Transverse colon (tissue), 4 donors: ENCODE measurements at regions not wholly inside any gene's neighbourhood (a gene's known extent, or its start where the extent isn't known, plus 50 kb on each side); places are given as distances from the start of the nearest gene placed in this dataset.

Experiments
- DNase-seq: peaks from one replicate; pipeline ENCODE4 v3.0.0-alpha.2; 2019
- H3K27ac ChIP-seq, 4 donors: fragments of 200-600 bp; sonication (generic); 2 replicates each; pipeline ENCODE4 v1.5.1; 2016 to 2018; ENCODE audit warnings: inconsistent platforms in 4 of 4
- H3K27me3 ChIP-seq: fragments of 200-600 bp; sonication (generic); 2 replicates; pipeline ENCODE4 v1.5.1; 2017; ENCODE audit warnings: inconsistent platforms
- H3K36me3 ChIP-seq, 4 donors: fragments of 200-600 bp; sonication (generic); 2 replicates each; pipeline ENCODE4 v1.5.1; 2017 to 2019; ENCODE audit warnings: inconsistent platforms in 4 of 4
- H3K4me1 ChIP-seq, 4 donors: fragments of 200-600 bp; sonication (generic); 2 replicates each; pipeline ENCODE4 v1.5.1; 2017 to 2020; ENCODE audit warnings: inconsistent platforms in 4 of 4
- H3K4me3 ChIP-seq, 4 donors: fragments of 200-600 bp; sonication (generic); 1 replicate in 1 of 4; 2 replicates in 3 of 4; pipeline versions ENCODE4 v1.5.1 to v1.6.1; 2017 to 2019; ENCODE audit warnings: inconsistent platforms in 4 of 4
- H3K9me3 ChIP-seq, 2 donors: fragments of 200-600 bp; sonication (generic); 2 replicates each; pipeline ENCODE4 v1.5.1; 2017 to 2019; ENCODE audit warnings: inconsistent platforms in 2 of 2
- CTCF ChIP-seq, 5 experiments: fragments of 200-600 bp in 3 of 5; fragments of 450-650 bp in 2 of 5; sonication (generic) in 3 of 5; IDR thresholded peaks; 1 replicate in 2 of 5; 2 replicates in 3 of 5; pipeline ENCODE4 v1.5.1; 2016 to 2017; ENCODE audit warnings: antibody characterized with exemption in 5 of 5, inconsistent platforms in 3 of 5, mild to moderate bottlenecking in 2 of 5, moderate library complexity in 1 of 5
- EP300 ChIP-seq: sonication (generic); formaldehyde crosslinking; IDR thresholded peaks from one replicate; pipeline ENCODE4 v1.6.1; 2017; ENCODE audit warnings: antibody characterized with exemption, low read depth
- POLR2A ChIP-seq: fragments of 450-650 bp; IDR thresholded peaks from one replicate; pipeline ENCODE4 v1.6.1; 2016; ENCODE audit warnings: antibody characterized with exemption, mild to moderate bottlenecking, moderate library complexity
- POLR2AphosphoS5 ChIP-seq, 3 donors: sonication (generic); formaldehyde crosslinking; IDR thresholded peaks; one replicate each; pipeline ENCODE4 v1.6.1; 2016; ENCODE audit warnings: antibody characterized with exemption in 3 of 3
- WGBS, 2 donors: methylation state at CpG; one replicate each; pipeline ENCODE4 v1.1.5; 2018; ENCODE audit warnings: low coverage in 1 of 2; 5-methylcytosine and 5-hydroxymethylcytosine counted together
- in situ Hi-C, 4 donors: fragments of 200-750 bp; cut with MboI; loops; one replicate each; pipeline versions ENCODE4 v1.15.0 to v1.15.1; 2017; ENCODE audit warnings: low sequenced_read_pairs in 3 of 4, low pct_ligation_motif_present in 1 of 4, low pct_unique_long_range_greater_than_20kb in 1 of 4
- intact Hi-C: fragments of 100-400 bp; cut with DNase I; formaldehyde crosslinking; loops from one replicate; pipeline ENCODE4 v1.15.1; 2023; ENCODE audit warnings: low total_unique reads

DNA sequence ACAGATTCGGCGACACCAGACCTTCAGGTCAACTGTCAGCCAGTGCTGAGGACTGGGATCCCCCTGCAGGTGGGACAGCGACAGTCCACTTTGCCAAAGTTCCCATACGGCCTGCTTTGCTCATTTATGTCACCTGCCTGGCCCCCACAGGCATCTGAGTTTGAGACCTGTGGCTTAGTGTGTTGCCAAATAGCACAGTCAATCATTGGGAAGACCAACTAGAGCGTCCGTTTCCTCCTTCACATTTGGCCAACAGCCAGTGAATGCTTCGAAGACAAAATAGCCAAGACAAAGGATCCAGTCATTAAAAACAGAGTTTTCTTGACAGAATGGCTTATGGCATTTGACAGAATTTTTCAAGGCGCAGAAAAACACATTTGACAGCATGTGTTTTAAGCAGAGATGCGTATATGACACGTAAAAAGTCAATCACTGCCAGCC is 113.8 kb downstream of the ABCC12 start:
- WGBS, 2 donors: 60 to 65% methylated on average over 4 to 10 of the region's 10 CpGs
- TF ChIP-seq POLR2A: no peak
- TF ChIP-seq EP300: no peak
- no peak for TF ChIP-seq CTCF (IDR thresholded peaks at IDR 0.05)
- TF ChIP-seq POLR2AphosphoS5 (IDR thresholded peaks at IDR 0.05): no peak
- intact Hi-C loops: no loop called here

DNA sequence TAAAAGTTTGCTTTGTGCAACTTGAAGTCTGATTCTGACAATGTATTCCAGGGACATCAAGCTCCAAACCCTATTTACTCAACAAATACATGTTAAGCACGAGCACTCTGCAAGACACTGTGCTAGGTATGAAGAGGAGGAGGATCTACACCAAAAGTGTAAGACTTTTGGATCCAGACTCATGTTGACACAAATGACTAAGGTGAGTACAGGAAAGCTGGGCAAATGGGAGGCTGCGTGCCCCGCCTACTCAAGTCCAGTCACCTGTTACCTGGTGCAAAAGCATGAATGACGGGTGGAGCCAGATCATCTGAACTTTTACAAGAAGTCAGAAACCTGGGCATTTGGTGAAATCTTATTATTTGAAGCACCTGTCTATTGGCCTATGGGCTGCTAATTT is 120.7 kb downstream of the ABCC12 start:
- 43 to 52% methylated on average over 3 to 4 of the region's 4 CpGs for WGBS, 2 donors
- Histone ChIP-seq H3K36me3 (no peaks in the 10 kb centered on the region), H3K4me1 (no peaks in the 10 kb centered on the region), H3K27me3 (no peaks in the 10 kb centered on the region), H3K4me3 (no peak overlapping the region), H3K27ac (no peak overlapping the region), H3K9me3 (no peaks in the 10 kb centered on the region)
- no peak for DNase-seq
- in situ Hi-C loops (no loop called here), intact Hi-C loops (no loop called here)
- TF ChIP-seq EP300: no peak
- no peak for TF ChIP-seq POLR2A
- TF ChIP-seq CTCF (IDR thresholded peaks at IDR 0.05): no peak
- no peak for TF ChIP-seq POLR2AphosphoS5 (IDR thresholded peaks at IDR 0.05)

More for the DNA sequence above, 113.8 kb downstream of the ABCC12 start:
- no peak overlapping the region for H3K4me3 ChIP-seq
- no peak for DNase-seq
- no peaks in the 10 kb centered on the region for H3K36me3 ChIP-seq
- in situ Hi-C loops: no loop called here
- H3K9me3 ChIP-seq: no peaks in the 10 kb centered on the region
- no peak overlapping the region for H3K27ac ChIP-seq
- no peaks in the 10 kb centered on the region for H3K4me1 ChIP-seq
- H3K27me3 ChIP-seq: peaks cover 6% of the 10 kb centered on the region

DNA sequence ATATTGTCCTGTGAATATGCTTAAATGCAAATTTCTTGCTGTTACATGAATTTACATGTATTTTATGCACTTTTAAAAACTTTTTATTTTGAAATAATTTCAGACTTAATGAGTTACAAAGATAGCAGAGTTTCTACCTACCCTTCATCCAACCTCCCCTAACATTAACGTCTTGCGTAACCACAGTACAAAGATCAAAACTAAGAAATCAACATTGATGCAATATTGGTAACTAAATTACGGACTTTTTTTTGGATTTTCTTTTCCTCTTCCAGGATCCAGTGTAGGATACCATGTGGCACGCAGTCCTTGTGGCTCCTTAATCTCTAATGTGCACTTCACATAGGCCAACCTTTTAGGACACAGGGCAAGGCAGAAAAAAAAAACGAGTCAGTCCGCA is 124.9 kb downstream of the ABCC12 start:
- Histone ChIP-seq H3K27ac (no peak overlapping the region), H3K27me3 (no peaks in the 10 kb centered on the region), H3K4me1 (no peaks in the 10 kb centered on the region), H3K4me3 (no peak overlapping the region), H3K36me3 (no peaks in the 10 kb centered on the region), H3K9me3 (no peaks in the 10 kb centered on the region)
- intact Hi-C loops: no loop called here
- no peak for DNase-seq
- WGBS, 2 donors: 85 to 92% methylated on average over 6 of the region's 6 CpGs
- TF ChIP-seq POLR2A (no peak), CTCF (IDR thresholded peaks at IDR 0.05) (no peak), POLR2AphosphoS5 (IDR thresholded peaks at IDR 0.05) (no peak), EP300 (no peak)
- in situ Hi-C loops: no loop called here

DNA sequence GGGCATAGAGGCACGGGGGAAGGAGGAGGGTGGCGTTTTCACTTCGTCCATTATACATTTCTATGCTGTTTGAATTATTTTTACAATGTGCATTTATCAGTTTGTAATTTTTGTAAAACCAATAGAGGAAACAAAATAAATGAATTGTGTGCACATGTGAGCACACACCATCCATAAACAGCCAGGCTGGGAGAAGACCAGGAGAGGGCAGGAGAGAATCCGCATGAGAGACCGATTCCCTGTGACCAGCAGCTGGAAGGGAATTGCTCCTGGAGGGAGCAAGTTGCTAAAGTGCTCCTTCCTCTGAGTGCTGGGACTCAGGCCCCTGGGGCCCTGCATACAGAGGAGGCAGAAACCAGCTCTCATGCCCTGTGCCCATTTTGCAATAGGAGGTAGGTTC is 126.0 kb downstream of the ABCC12 start:
- H3K36me3 ChIP-seq: no peaks in the 10 kb centered on the region
- in situ Hi-C loops (no loop called here), intact Hi-C loops (no loop called here)
- TF ChIP-seq CTCF (IDR thresholded peaks at IDR 0.05): no peak
- no peak for TF ChIP-seq EP300
- TF ChIP-seq POLR2AphosphoS5 (IDR thresholded peaks at IDR 0.05): no peak
- no peak for TF ChIP-seq POLR2A
- H3K4me3 ChIP-seq: no peak overlapping the region
- no peak overlapping the region for H3K27ac ChIP-seq
- 76 to 77% methylated on average over 3 to 5 of the region's 5 CpGs for WGBS, 2 donors
- no peaks in the 10 kb centered on the region for H3K4me1 ChIP-seq
- H3K27me3 ChIP-seq: no peaks in the 10 kb centered on the region
- no peaks in the 10 kb centered on the region for H3K9me3 ChIP-seq
- no peak for DNase-seq
